GM23338 (cell line): ENCODE measurements at regions not wholly inside any gene's neighbourhood (a gene's known extent, or its start where the extent isn't known, plus 50 kb on each side); places are given as distances from the start of the nearest gene placed in this dataset.

Experiments used
- ATAC-seq: fragments of 200-7000 bp; cut with Tn5 transposase; 3 replicates; pipeline ENCODE4 v1.9.1; 2020
- DNase-seq: peaks from one replicate; pipeline ENCODE4 v3.0.0-alpha.2; 2015; ENCODE audit warnings: low spot score
- H2AFZ ChIP-seq: fragments of 200-600 bp; sonication (generic); 2 replicates; pipeline ENCODE4 v1.8.0; 2016; ENCODE audit warnings: antibody characterized with exemption, mild to moderate bottlenecking, moderate library complexity
- H3F3A ChIP-seq: fragments of 200-600 bp; sonication (generic); replicated peaks from 2 replicates; pipeline ENCODE4 v1.8.0; 2017; ENCODE audit warnings: antibody characterized with exemption, mixed run types, low read depth
- H3K27ac ChIP-seq: fragments of 200-600 bp; sonication (generic); 2 replicates; pipeline ENCODE4 v1.6.1; 2016; ENCODE audit warnings: low read depth
- H3K27me3 ChIP-seq: fragments of 200-600 bp; sonication (generic); 2 replicates; pipeline ENCODE4 v1.8.0; 2016; ENCODE audit warnings: mild to moderate bottlenecking, mixed run types, moderate library complexity; ENCODE audit not compliant: insufficient read depth
- H3K36me3 ChIP-seq: fragments of 200-600 bp; sonication (generic); 2 replicates; pipeline ENCODE4 v1.8.0; 2016; ENCODE audit warnings: mild to moderate bottlenecking; ENCODE audit not compliant: insufficient read depth
- H3K4me1 ChIP-seq: fragments of 200-600 bp; sonication (generic); 2 replicates; pipeline ENCODE4 v1.8.0; 2016; ENCODE audit warnings: mild to moderate bottlenecking, moderate library complexity; ENCODE audit not compliant: insufficient read depth
- H3K4me2 ChIP-seq: fragments of 200-600 bp; sonication (generic); 2 replicates; pipeline ENCODE4 v1.7.1; 2017; ENCODE audit warnings: mixed run types
- H3K4me3 ChIP-seq: fragments of 200-600 bp; sonication (generic); 2 replicates; pipeline ENCODE4 v1.6.1; 2016; ENCODE audit warnings: mixed run types
- H3K79me2 ChIP-seq: fragments of 200-600 bp; sonication (generic); replicated peaks from 2 replicates; pipeline ENCODE4 v1.8.0; 2017; ENCODE audit warnings: mild to moderate bottlenecking; ENCODE audit not compliant: insufficient read depth
- H3K9me2 ChIP-seq: fragments of 200-600 bp; sonication (generic); 2 replicates; pipeline ENCODE4 v1.8.0; 2017; ENCODE audit not compliant: insufficient read depth
- H4K20me1 ChIP-seq: fragments of 200-600 bp; sonication (generic); replicated peaks from 2 replicates; pipeline ENCODE4 v1.8.0; 2017; ENCODE audit warnings: mild to moderate bottlenecking; ENCODE audit not compliant: insufficient read depth
- H3K27ac Mint-ChIP-seq: 2 replicates; pipeline ENCODE4 v1.8.0; 2020; ENCODE audit warnings: inconsistent platforms, mild to moderate bottlenecking, moderate library complexity, mixed read lengths
- H3K27me3 Mint-ChIP-seq: 3 replicates; pipeline ENCODE4 v1.8.0; 2022; ENCODE audit warnings: low read depth, mild to moderate bottlenecking, moderate library complexity, mixed read lengths, inconsistent platforms; ENCODE audit not compliant: insufficient read depth, poor library complexity
- H3K36me3 Mint-ChIP-seq: 3 replicates; pipeline ENCODE4 v1.8.0; 2021; ENCODE audit warnings: low read depth, mild to moderate bottlenecking, inconsistent platforms, moderate library complexity, mixed read lengths
- H3K4me1 Mint-ChIP-seq: 3 replicates; pipeline ENCODE4 v1.8.0; 2020; ENCODE audit warnings: mild to moderate bottlenecking, inconsistent platforms, mixed read lengths
- H3K4me3 Mint-ChIP-seq: 3 replicates; pipeline ENCODE4 v1.8.0; 2021; ENCODE audit warnings: moderate library complexity, mild to moderate bottlenecking, inconsistent platforms, mixed read lengths
- H3K9me3 Mint-ChIP-seq: 3 replicates; pipeline ENCODE4 v1.8.0; 2020; ENCODE audit warnings: moderate library complexity, mild to moderate bottlenecking, inconsistent platforms, mixed read lengths
- CREB1 ChIP-seq: fragments of 250-450 bp; sonication (Bioruptor Pico); IDR thresholded peaks from 2 replicates; pipeline ENCODE4 v1.5.0; 2020; ENCODE audit warnings: low read depth, mild to moderate bottlenecking, moderate library complexity
- EZH2 ChIP-seq: fragments of 200-600 bp; sonication (generic); IDR thresholded peaks from one replicate; pipeline ENCODE4 v1.8.0; 2017; ENCODE audit warnings: antibody characterized with exemption, mild to moderate bottlenecking, low read depth; ENCODE audit not compliant: unreplicated experiment
- EZH2phosphoT487 ChIP-seq: fragments of 200-600 bp; sonication (generic); IDR thresholded peaks from one replicate; pipeline ENCODE4 v1.8.1; 2018; ENCODE audit warnings: antibody characterized with exemption; ENCODE audit not compliant: unreplicated experiment
- JUNB ChIP-seq: IDR thresholded peaks from one replicate; pipeline ENCODE4 v1.6.1; 2016; ENCODE audit warnings: antibody characterized with exemption; ENCODE audit not compliant: unreplicated experiment
- NANOG ChIP-seq: IDR thresholded peaks from 2 replicates; pipeline ENCODE4 v1.6.1; 2016; ENCODE audit warnings: antibody characterized with exemption, borderline replicate concordance
- POLR2AphosphoS5 ChIP-seq: IDR thresholded peaks from 2 replicates; pipeline ENCODE4 v1.6.1; 2016; ENCODE audit warnings: antibody characterized with exemption, low read depth
- STAT1 ChIP-seq: IDR thresholded peaks from one replicate; pipeline ENCODE4 v1.6.1; 2016; ENCODE audit warnings: antibody characterized with exemption; ENCODE audit not compliant: unreplicated experiment
- ZNF114 ChIP-seq: fragments of 250-450 bp; sonication (Bioruptor Pico); IDR thresholded peaks from 2 replicates; pipeline ENCODE4 v1.5.0; 2020; ENCODE audit warnings: mild to moderate bottlenecking, moderate library complexity
- ZNF331 ChIP-seq: fragments of 250-450 bp; sonication (Bioruptor Pico); IDR thresholded peaks from 2 replicates; pipeline ENCODE4 v1.5.0; 2020; ENCODE audit warnings: low read depth, mild to moderate bottlenecking, moderate library complexity
- TF ChIP-seq, protein P1 (sequence below), 2 experiments: fragments of 200-600 bp in 1 of 2; sonication (generic) in 1 of 2; conservative IDR thresholded peaks; 2 replicates each; pipeline versions ENCODE4 v1.5.1 to v1.6.1; 2016 to 2017; ENCODE audit warnings: antibody characterized with exemption in 2 of 2, low read depth in 2 of 2, mild to moderate bottlenecking in 2 of 2, moderate library complexity in 1 of 2
- TF ChIP-seq, protein P2 (sequence below): IDR thresholded peaks from one replicate; pipeline ENCODE4 v1.6.1; 2018; ENCODE audit warnings: antibody characterized with exemption; ENCODE audit not compliant: unreplicated experiment
- TF ChIP-seq, protein P3 (sequence below): IDR thresholded peaks from 2 replicates; pipeline ENCODE4 v1.6.1; 2016; ENCODE audit warnings: antibody characterized with exemption

DNA sequence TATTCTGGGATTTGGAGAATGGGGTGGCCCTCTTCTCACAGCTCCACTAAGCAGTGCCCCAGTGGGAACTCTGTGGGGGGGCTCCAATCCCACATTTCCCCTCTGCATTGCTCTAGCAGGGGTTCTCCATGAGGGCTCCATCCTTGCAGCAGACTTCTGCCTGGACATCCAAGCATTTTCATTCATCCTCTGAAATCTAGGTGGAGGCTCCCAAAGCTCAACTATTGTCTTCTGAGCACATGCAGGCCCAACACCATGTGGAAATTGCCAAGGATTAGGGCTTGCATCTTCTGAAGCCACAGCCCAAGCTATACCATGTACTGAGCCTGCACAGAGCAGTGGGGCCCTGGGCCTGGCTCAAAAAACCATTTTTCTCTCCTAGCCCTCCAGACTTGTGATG is 162.4 kb upstream of the CWC22 start (continued):
- TF ChIP-seq, protein P1, sequence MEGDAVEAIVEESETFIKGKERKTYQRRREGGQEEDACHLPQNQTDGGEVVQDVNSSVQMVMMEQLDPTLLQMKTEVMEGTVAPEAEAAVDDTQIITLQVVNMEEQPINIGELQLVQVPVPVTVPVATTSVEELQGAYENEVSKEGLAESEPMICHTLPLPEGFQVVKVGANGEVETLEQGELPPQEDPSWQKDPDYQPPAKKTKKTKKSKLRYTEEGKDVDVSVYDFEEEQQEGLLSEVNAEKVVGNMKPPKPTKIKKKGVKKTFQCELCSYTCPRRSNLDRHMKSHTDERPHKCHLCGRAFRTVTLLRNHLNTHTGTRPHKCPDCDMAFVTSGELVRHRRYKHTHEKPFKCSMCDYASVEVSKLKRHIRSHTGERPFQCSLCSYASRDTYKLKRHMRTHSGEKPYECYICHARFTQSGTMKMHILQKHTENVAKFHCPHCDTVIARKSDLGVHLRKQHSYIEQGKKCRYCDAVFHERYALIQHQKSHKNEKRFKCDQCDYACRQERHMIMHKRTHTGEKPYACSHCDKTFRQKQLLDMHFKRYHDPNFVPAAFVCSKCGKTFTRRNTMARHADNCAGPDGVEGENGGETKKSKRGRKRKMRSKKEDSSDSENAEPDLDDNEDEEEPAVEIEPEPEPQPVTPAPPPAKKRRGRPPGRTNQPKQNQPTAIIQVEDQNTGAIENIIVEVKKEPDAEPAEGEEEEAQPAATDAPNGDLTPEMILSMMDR (conservative IDR thresholded peaks at IDR 0.05; ENCODE audit: low read depth in 2 of 2) = no peak
- TF ChIP-seq NANOG (no peak), CREB1 (CRISPR knock-in tag) (no peak), STAT1 (no peak), ZNF331 (CRISPR knock-in tag) (no peak)
- TF ChIP-seq, protein P2, sequence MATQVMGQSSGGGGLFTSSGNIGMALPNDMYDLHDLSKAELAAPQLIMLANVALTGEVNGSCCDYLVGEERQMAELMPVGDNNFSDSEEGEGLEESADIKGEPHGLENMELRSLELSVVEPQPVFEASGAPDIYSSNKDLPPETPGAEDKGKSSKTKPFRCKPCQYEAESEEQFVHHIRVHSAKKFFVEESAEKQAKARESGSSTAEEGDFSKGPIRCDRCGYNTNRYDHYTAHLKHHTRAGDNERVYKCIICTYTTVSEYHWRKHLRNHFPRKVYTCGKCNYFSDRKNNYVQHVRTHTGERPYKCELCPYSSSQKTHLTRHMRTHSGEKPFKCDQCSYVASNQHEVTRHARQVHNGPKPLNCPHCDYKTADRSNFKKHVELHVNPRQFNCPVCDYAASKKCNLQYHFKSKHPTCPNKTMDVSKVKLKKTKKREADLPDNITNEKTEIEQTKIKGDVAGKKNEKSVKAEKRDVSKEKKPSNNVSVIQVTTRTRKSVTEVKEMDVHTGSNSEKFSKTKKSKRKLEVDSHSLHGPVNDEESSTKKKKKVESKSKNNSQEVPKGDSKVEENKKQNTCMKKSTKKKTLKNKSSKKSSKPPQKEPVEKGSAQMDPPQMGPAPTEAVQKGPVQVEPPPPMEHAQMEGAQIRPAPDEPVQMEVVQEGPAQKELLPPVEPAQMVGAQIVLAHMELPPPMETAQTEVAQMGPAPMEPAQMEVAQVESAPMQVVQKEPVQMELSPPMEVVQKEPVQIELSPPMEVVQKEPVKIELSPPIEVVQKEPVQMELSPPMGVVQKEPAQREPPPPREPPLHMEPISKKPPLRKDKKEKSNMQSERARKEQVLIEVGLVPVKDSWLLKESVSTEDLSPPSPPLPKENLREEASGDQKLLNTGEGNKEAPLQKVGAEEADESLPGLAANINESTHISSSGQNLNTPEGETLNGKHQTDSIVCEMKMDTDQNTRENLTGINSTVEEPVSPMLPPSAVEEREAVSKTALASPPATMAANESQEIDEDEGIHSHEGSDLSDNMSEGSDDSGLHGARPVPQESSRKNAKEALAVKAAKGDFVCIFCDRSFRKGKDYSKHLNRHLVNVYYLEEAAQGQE = no peak

DNA sequence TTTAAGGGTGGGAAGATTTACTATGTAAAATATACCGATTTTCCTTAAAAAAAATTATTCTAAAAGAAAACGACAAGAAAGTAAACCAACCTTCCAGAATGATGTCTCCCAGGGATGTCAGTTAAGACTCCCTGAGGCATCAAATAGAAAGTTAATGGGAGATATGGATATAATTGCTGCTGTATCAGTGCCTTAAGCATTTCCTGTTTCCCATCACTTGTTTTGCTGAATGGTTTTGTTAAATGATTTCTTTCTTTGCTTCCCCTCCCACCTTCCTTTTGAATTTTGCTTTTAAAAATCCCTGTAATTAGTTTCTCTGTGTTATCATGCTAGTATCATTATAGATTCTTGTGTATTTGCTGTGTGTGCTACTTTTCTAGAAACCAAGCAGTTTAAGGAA is 154.3 kb upstream of the CWC22 start:
- Mint-ChIP-seq H3K9me3 (peaks cover 4% of the 10 kb centered on the region), H3K36me3 (peaks cover 4% of the 10 kb centered on the region; the same call in 1 of the 3 replicates), H3K4me1 (no peaks in the 10 kb centered on the region), H3K27ac (no peak overlapping the region), H3K27me3 (no peaks in the 10 kb centered on the region), H3K4me3 (no peak overlapping the region)
- ATAC-seq = no peak
- Histone ChIP-seq H3F3A (no peaks in the 10 kb centered on the region), H3K4me3 (no peak overlapping the region), H2AFZ (no peak overlapping the region), H3K27me3 (no peaks in the 10 kb centered on the region), H3K79me2 (no peaks in the 10 kb centered on the region), H3K27ac (no peak overlapping the region), H3K9me2 (0 out of 2 replicates have a peak, but pooled peaks cover under 1% of the 10 kb centered on the region), H3K4me1 (no peaks in the 10 kb centered on the region), H3K36me3 (no peaks in the 10 kb centered on the region; the same call in 1 of the 2 replicates), H4K20me1 (no peaks in the 10 kb centered on the region), H3K4me2 (no peak overlapping the region)
- no peak for DNase-seq
- no peak for TF ChIP-seq JUNB
- no peak for TF ChIP-seq STAT1
- TF ChIP-seq, protein P1 (conservative IDR thresholded peaks at IDR 0.05; ENCODE audit: low read depth in 2 of 2) = no peak
- TF ChIP-seq, protein P2 = no peak
- no peak for TF ChIP-seq POLR2AphosphoS5
- no peak for TF ChIP-seq EZH2
- TF ChIP-seq ZNF331 (CRISPR knock-in tag) = no peak
- TF ChIP-seq, protein P3, sequence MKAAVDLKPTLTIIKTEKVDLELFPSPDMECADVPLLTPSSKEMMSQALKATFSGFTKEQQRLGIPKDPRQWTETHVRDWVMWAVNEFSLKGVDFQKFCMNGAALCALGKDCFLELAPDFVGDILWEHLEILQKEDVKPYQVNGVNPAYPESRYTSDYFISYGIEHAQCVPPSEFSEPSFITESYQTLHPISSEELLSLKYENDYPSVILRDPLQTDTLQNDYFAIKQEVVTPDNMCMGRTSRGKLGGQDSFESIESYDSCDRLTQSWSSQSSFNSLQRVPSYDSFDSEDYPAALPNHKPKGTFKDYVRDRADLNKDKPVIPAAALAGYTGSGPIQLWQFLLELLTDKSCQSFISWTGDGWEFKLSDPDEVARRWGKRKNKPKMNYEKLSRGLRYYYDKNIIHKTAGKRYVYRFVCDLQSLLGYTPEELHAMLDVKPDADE = no peak
- no peak for TF ChIP-seq CREB1 (CRISPR knock-in tag)
- TF ChIP-seq NANOG = no peak
- no peak for TF ChIP-seq EZH2phosphoT487
- no peak for TF ChIP-seq ZNF114 (CRISPR knock-in tag)
